ENCODE measurements at regions not wholly inside any gene's neighbourhood (a gene's known extent, or its start where the extent isn't known, plus 50 kb on each side); places are given as distances from the start of the nearest gene placed in this dataset.

DNA sequence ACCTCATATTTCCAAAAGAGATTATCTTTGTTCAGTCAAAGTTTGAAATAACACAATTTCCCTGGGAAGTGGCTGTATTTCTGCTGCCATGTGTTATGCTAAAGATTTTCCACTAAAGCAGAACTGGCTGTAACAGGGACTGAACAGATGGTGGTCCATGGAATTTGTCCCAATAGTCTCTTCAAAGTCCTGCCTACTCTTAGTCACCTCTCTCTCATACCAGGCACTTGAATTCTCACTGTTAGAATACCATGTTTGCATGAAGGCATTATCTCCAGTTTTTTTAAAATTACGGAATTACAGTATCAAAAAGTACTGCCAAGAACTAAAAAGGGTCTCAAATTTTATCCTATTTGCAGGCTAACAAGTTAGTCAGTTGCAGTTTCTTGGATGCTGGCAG lies 105.0 kb upstream of the HDDC2 start:
- TF ChIP-seq, protein P1, sequence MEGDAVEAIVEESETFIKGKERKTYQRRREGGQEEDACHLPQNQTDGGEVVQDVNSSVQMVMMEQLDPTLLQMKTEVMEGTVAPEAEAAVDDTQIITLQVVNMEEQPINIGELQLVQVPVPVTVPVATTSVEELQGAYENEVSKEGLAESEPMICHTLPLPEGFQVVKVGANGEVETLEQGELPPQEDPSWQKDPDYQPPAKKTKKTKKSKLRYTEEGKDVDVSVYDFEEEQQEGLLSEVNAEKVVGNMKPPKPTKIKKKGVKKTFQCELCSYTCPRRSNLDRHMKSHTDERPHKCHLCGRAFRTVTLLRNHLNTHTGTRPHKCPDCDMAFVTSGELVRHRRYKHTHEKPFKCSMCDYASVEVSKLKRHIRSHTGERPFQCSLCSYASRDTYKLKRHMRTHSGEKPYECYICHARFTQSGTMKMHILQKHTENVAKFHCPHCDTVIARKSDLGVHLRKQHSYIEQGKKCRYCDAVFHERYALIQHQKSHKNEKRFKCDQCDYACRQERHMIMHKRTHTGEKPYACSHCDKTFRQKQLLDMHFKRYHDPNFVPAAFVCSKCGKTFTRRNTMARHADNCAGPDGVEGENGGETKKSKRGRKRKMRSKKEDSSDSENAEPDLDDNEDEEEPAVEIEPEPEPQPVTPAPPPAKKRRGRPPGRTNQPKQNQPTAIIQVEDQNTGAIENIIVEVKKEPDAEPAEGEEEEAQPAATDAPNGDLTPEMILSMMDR (IDR thresholded peaks at IDR 0.05): no peak
- TF ChIP-seq EZH2 (IDR thresholded peaks at IDR 0.05; ENCODE audit: borderline replicate concordance, insufficient read depth, low read depth, low read length, poor library complexity, severe bottlenecking): no peak
